ENCODE measurements at regions not wholly inside any gene's neighbourhood (a gene's known extent, or its start where the extent isn't known, plus 50 kb on each side); places are given as distances from the start of the nearest gene placed in this dataset.
"Not testable (repeated sequence)": the region's sequence is repeated elsewhere in the genome, so short reads cannot be mapped to it uniquely, and the experiment has no call there.

DNA sequence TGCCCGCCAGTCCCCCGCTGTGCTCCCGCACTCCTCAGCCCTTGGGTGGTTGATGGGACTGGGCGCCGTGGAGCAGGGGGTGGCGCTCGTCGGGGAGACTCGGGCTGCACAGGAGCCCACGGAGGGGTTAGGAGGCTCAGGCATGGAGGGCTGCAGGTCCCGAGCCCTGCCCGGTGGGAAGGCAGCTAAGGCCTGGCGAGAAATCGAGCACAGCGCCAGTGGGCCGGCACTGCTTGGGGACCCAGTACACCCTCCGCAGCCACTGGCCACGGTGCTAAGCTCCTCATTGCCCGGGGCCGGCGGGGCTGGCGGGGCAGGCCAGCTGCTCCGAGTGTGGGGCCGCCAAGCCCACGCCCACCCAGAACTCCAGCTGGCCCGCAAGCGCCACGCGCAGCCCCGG is 1496.5 kb upstream of the LRRTM3 start:
- TF ChIP-seq, protein P1, sequence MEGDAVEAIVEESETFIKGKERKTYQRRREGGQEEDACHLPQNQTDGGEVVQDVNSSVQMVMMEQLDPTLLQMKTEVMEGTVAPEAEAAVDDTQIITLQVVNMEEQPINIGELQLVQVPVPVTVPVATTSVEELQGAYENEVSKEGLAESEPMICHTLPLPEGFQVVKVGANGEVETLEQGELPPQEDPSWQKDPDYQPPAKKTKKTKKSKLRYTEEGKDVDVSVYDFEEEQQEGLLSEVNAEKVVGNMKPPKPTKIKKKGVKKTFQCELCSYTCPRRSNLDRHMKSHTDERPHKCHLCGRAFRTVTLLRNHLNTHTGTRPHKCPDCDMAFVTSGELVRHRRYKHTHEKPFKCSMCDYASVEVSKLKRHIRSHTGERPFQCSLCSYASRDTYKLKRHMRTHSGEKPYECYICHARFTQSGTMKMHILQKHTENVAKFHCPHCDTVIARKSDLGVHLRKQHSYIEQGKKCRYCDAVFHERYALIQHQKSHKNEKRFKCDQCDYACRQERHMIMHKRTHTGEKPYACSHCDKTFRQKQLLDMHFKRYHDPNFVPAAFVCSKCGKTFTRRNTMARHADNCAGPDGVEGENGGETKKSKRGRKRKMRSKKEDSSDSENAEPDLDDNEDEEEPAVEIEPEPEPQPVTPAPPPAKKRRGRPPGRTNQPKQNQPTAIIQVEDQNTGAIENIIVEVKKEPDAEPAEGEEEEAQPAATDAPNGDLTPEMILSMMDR (IDR thresholded peaks at IDR 0.05; ENCODE audit: low read depth, low read length) = not testable (repeated sequence)
- TF ChIP-seq EZH2phosphoT487 (IDR thresholded peaks at IDR 0.05; ENCODE audit: low read depth) = not testable (repeated sequence)
